H1 (cell line): ENCODE measurements at regions not wholly inside any gene's neighbourhood (a gene's known extent, or its start where the extent isn't known, plus 50 kb on each side); places are given as distances from the start of the nearest gene placed in this dataset.

Source experiments
- CTCF ChIA-PET: fragments of 300-600 bp; sonication (Branson Sonifier 250); formaldehyde crosslinking; loops from one replicate; lab custom pipeline; 2021; ENCODE audit not compliant: partially characterized antibody; lab: Charles Lee
- POLR2A ChIA-PET: fragments of 300-600 bp; sonication (Branson Sonifier 250); formaldehyde crosslinking; loops from one replicate; lab custom pipeline; 2021; ENCODE audit warnings: inconsistent platforms; ENCODE audit not compliant: partially characterized antibody; lab: Charles Lee
- DNase-seq, 2 experiments: peaks; one replicate each; pipeline versions ENCODE4 v3.0.0 to v3.0.0-alpha.2; 2010 to 2022; ENCODE audit warnings: low spot score in 2 of 2, low read depth in 1 of 2, mixed read lengths in 1 of 2
- FAIRE-seq: peaks from 2 replicates; lab custom pipeline; 2011; peaks lifted over from hg19 to GRCh38; lab: Jason Lieb, UNC
- H2AFZ ChIP-seq: 2 replicates; pipeline ENCODE4 v1.8.1; 2012; ENCODE audit warnings: low read length, inconsistent platforms
- H2AK5ac ChIP-seq: 2 replicates; pipeline ENCODE4 v1.6.1; 2013; ENCODE audit warnings: low read depth, low read length
- H2BK120ac ChIP-seq: replicated peaks from 2 replicates; pipeline ENCODE3; 2013; ENCODE audit warnings: low read depth, low read length, inconsistent platforms
- H2BK12ac ChIP-seq: 2 replicates; pipeline ENCODE4 v1.6.1; 2013; ENCODE audit warnings: low read depth, low read length
- H2BK15ac ChIP-seq: 2 replicates; pipeline ENCODE4 v1.6.1; 2013; ENCODE audit warnings: low read length
- H2BK20ac ChIP-seq: 2 replicates; pipeline ENCODE4 v1.6.1; 2013; ENCODE audit warnings: low read length
- H2BK5ac ChIP-seq: 2 replicates; pipeline ENCODE4 v1.6.1; 2013; ENCODE audit warnings: low read depth, low read length
- H3K14ac ChIP-seq: 2 replicates; pipeline ENCODE4 v1.6.1; 2013; ENCODE audit warnings: inconsistent platforms; ENCODE audit not compliant: insufficient read length
- H3K18ac ChIP-seq: 2 replicates; pipeline ENCODE4 v1.6.1; 2013; ENCODE audit warnings: low read length; ENCODE audit errors: extremely low read depth
- H3K23ac ChIP-seq: 2 replicates; pipeline ENCODE4 v1.6.1; 2013; ENCODE audit warnings: inconsistent platforms; ENCODE audit not compliant: insufficient read length
- H3K23me2 ChIP-seq: 2 replicates; pipeline ENCODE4 v1.6.1; 2013; ENCODE audit warnings: low read depth, low read length
- H3K27ac ChIP-seq: 2 replicates; pipeline ENCODE4 v1.6.1; 2011; ENCODE audit warnings: low read depth, low read length, inconsistent platforms
- H3K27me3 ChIP-seq, 4 experiments: replicated peaks in 1 of 4; 1 replicate in 1 of 4; 2 replicates in 3 of 4; pipeline versions ENCODE4 v1.6.1 to v1.8.1; 2011 to 2013; ENCODE audit warnings: low read length in 3 of 4, mild to moderate bottlenecking in 3 of 4, inconsistent platforms in 2 of 4, mixed read lengths in 2 of 4, moderate library complexity in 1 of 4; ENCODE audit not compliant: control insufficient read depth in 3 of 4, insufficient read depth in 3 of 4; ENCODE audit errors: extremely low read depth in 1 of 4
- H3K36me3 ChIP-seq, 4 experiments: 2 replicates each; pipeline versions ENCODE4 v1.6.1 to v1.8.1; 2011 to 2013; ENCODE audit warnings: mild to moderate bottlenecking in 4 of 4, low read length in 3 of 4, moderate library complexity in 2 of 4, control low read depth in 1 of 4, inconsistent platforms in 1 of 4; ENCODE audit not compliant: insufficient read depth in 4 of 4, control insufficient read depth in 2 of 4
- H3K4ac ChIP-seq: replicated peaks from 2 replicates; pipeline ENCODE3; 2013; ENCODE audit warnings: low read length, low read depth, mixed read lengths, inconsistent platforms; ENCODE audit not compliant: insufficient read length
- H3K4me1 ChIP-seq, 4 experiments: replicated peaks in 1 of 4; 1 replicate in 1 of 4; 2 replicates in 3 of 4; pipeline versions ENCODE4 v1.6.1 to v1.8.1; 2011 to 2013; ENCODE audit warnings: low read length in 3 of 4, inconsistent platforms in 2 of 4, mixed read lengths in 1 of 4; ENCODE audit not compliant: insufficient read depth in 4 of 4, control insufficient read depth in 3 of 4
- H3K4me2 ChIP-seq, 2 experiments: 2 replicates each; pipeline versions ENCODE4 v1.6.1 to v1.8.1; 2011 to 2013; ENCODE audit warnings: low read depth in 2 of 2, low read length in 2 of 2, control low read depth in 1 of 2, inconsistent platforms in 1 of 2, mild to moderate bottlenecking in 1 of 2; ENCODE audit not compliant: insufficient read depth in 1 of 2
- H3K4me3 ChIP-seq, 4 experiments: fragments of 200-600, 300-600 bp in 1 of 4; sonication (generic), shearing (Covaris generic), sonication (Bioruptor Twin) in 1 of 4; 2 replicates each; pipeline versions ENCODE4 v1.5.1 to v1.8.1; 2011 to 2016; ENCODE audit warnings: low read length in 4 of 4, low read depth in 3 of 4, control low read depth in 2 of 4, inconsistent platforms in 2 of 4, mild to moderate bottlenecking in 2 of 4, mixed read lengths in 1 of 4, moderate library complexity in 1 of 4; ENCODE audit not compliant: insufficient read depth in 2 of 4; ENCODE audit errors: extremely low read depth in 1 of 4
- H3K56ac ChIP-seq: replicated peaks from 2 replicates; pipeline ENCODE3; 2013; ENCODE audit warnings: low read depth, mild to moderate bottlenecking, mixed read lengths, low read length, inconsistent platforms; ENCODE audit not compliant: insufficient read length
- H3K79me1 ChIP-seq: 2 replicates; pipeline ENCODE4 v1.6.1; 2013; ENCODE audit warnings: low read depth, low read length, control low read depth
- H3K79me2 ChIP-seq, 2 experiments: 2 replicates each; pipeline versions ENCODE4 v1.6.1 to v1.8.1; 2012 to 2013; ENCODE audit warnings: low read length in 2 of 2, mild to moderate bottlenecking in 2 of 2, inconsistent platforms in 1 of 2; ENCODE audit not compliant: insufficient read depth in 2 of 2, control insufficient read depth in 1 of 2
- H3K9ac ChIP-seq, 4 experiments: replicated peaks in 1 of 4; 1 replicate in 1 of 4; 2 replicates in 3 of 4; pipeline versions ENCODE4 v1.6.1 to v1.8.1; 2011 to 2013; ENCODE audit warnings: low read depth in 3 of 4, low read length in 3 of 4, control low read depth in 2 of 4, mild to moderate bottlenecking in 2 of 4, moderate library complexity in 2 of 4, inconsistent platforms in 1 of 4; ENCODE audit errors: extremely low read depth in 1 of 4
- H3K9me3 ChIP-seq, 2 experiments: 2 replicates each; pipeline versions ENCODE4 v1.6.1 to v1.8.1; 2012 to 2013; ENCODE audit warnings: mild to moderate bottlenecking in 2 of 2, moderate library complexity in 2 of 2, control low read depth in 1 of 2, inconsistent platforms in 1 of 2, low read depth in 1 of 2, low read length in 1 of 2, mixed read lengths in 1 of 2; ENCODE audit not compliant: insufficient read depth in 2 of 2
- H4K20me1 ChIP-seq, 2 experiments: replicated peaks in 1 of 2; 2 replicates each; pipeline versions ENCODE3 to v1.8.1; 2011 to 2013; ENCODE audit warnings: inconsistent platforms in 2 of 2, low read length in 2 of 2, mild to moderate bottlenecking in 1 of 2; ENCODE audit not compliant: insufficient read depth in 2 of 2, control insufficient read depth in 1 of 2
- H4K5ac ChIP-seq: 2 replicates; pipeline ENCODE4 v1.6.1; 2013; ENCODE audit warnings: low read length, low read depth, mixed read lengths, inconsistent platforms; ENCODE audit not compliant: insufficient read length
- H4K8ac ChIP-seq: 2 replicates; pipeline ENCODE4 v1.8.0; 2013; ENCODE audit warnings: mild to moderate bottlenecking, moderate library complexity, low read length, inconsistent platforms; ENCODE audit not compliant: insufficient read depth; ENCODE audit errors: extremely low read depth
- H4K91ac ChIP-seq: replicated peaks from 2 replicates; pipeline ENCODE3; 2013; ENCODE audit warnings: low read length, mixed read lengths, inconsistent platforms; ENCODE audit not compliant: insufficient read length
- ATF2 ChIP-seq: IDR thresholded peaks from 2 replicates; pipeline ENCODE4 v1.6.1; 2012; ENCODE audit warnings: low read length, inconsistent platforms
- ATF3 ChIP-seq: IDR thresholded peaks from 2 replicates; pipeline ENCODE4 v1.6.1; 2011; ENCODE audit warnings: low read depth, mild to moderate bottlenecking, low read length; ENCODE audit not compliant: insufficient read depth
- BCL11A ChIP-seq, 2 experiments: IDR thresholded peaks; one replicate each; pipeline ENCODE4 v1.6.1; 2011; ENCODE audit warnings: low read depth in 2 of 2, low read length in 2 of 2, mild to moderate bottlenecking in 2 of 2
- GTF2F1 ChIP-seq: IDR thresholded peaks from 2 replicates; pipeline ENCODE4 v1.6.1; 2012; ENCODE audit warnings: low read depth, low read length, improper control_type of control experiment, borderline replicate concordance
- NANOG ChIP-seq: IDR thresholded peaks from 2 replicates; pipeline ENCODE4 v1.6.1; 2011; ENCODE audit warnings: low read length, low read depth, mild to moderate bottlenecking, inconsistent platforms; ENCODE audit not compliant: insufficient read depth, poor library complexity, severe bottlenecking
- RFX5 ChIP-seq: IDR thresholded peaks from 2 replicates; pipeline ENCODE4 v1.6.1; 2011; ENCODE audit warnings: low read depth, low read length, improper control_type of control experiment, borderline replicate concordance
- TEAD4 ChIP-seq: IDR thresholded peaks from 2 replicates; pipeline ENCODE4 v1.6.1; 2012; ENCODE audit warnings: low read depth, low read length, inconsistent platforms, mixed read lengths
- WGBS, 2 experiments: shearing (Covaris generic) in 1 of 2; methylation state at CpG; one replicate each; pipeline versions ENCODE4 v1.1.6 to v1.1.7; 2013 to 2015; ENCODE audit warnings: low lambda C conversion rate in 2 of 2, mixed read lengths in 2 of 2, inconsistent platforms in 1 of 2, low coverage in 1 of 2, missing lambda C conversion rate in 1 of 2; ENCODE audit not compliant: insufficient replicate concordance in 2 of 2, insufficient coverage in 1 of 2, insufficient read length in 1 of 2; ENCODE audit errors: extremely low coverage in 1 of 2, missing lambda C conversion rate in 1 of 2; 5-methylcytosine and 5-hydroxymethylcytosine counted together

GRCh38 chr9:16303506-16303905 is 567.0 kb downstream of the BNC2 start:
- Histone ChIP-seq H3K4me1 (no peaks in the 10 kb centered on the region), H3K18ac (no peak overlapping the region), H3K79me2 (no peaks in the 10 kb centered on the region), H2BK20ac (no peak overlapping the region), H4K20me1 (no peaks in the 10 kb centered on the region), H4K5ac (no peak overlapping the region), H3K23ac (no peak overlapping the region), H3K14ac (no peak overlapping the region), H3K27me3 (no peaks in the 10 kb centered on the region), H3K4ac (no peak overlapping the region), H4K8ac (no peak overlapping the region), H2AFZ (no peak overlapping the region), H4K91ac (no peak overlapping the region), H3K79me1 (no peaks in the 10 kb centered on the region), H2AK5ac (no peak overlapping the region), H3K23me2 (no peaks in the 10 kb centered on the region), H3K56ac (no peak overlapping the region), H2BK12ac (no peak overlapping the region), H3K36me3 (no peaks in the 10 kb centered on the region), H3K4me3 (no peak overlapping the region), H3K27ac (no peak overlapping the region), H3K9me3 (no peaks in the 10 kb centered on the region), H2BK5ac (no peak overlapping the region), H3K9ac (no peak overlapping the region), H3K4me2 (no peak overlapping the region), H2BK15ac (no peak overlapping the region), H2BK120ac (no peak overlapping the region)
- DNase-seq = no peak
- ChIA-PET POLR2A (no interaction called here), CTCF (no interaction called here)
- 85% methylated on average over 6 of the region's 6 CpGs; no CpG with 5 or more reads in 1 of the 2 experiments for WGBS, 2 experiments
- no peak for FAIRE-seq
- TF ChIP-seq RFX5 (no peak), TEAD4 (no peak), BCL11A (IDR thresholded peaks at IDR 0.05; ENCODE audit: low read depth in 2 of 2, low read length in 2 of 2) (no peak), ATF3 (no peak), ATF2 (no peak), NANOG (no peak), GTF2F1 (no peak)
